KBM-7 (cell line): ENCODE measurements at regions not wholly inside any gene's neighbourhood (a gene's known extent, or its start where the extent isn't known, plus 50 kb on each side); places are given as distances from the start of the nearest gene placed in this dataset.
"Not testable (repeated sequence)": the region's sequence is repeated elsewhere in the genome, so short reads cannot be mapped to it uniquely, and the experiment has no call there.

Source experiments
- DNase-seq: peaks from one replicate; pipeline ENCODE4 v3.0.0-alpha.2; 2015
- in situ Hi-C: fragments of 300-500 bp; cut with MboI; formaldehyde crosslinking; loops from 2 replicates; pipeline ENCODE4 v1.14.3; 2020; ENCODE audit warnings: low sequenced_read_pairs, low pct_unique_long_range_greater_than_20kb, mixed read lengths

- DNase-seq = no peak
- in situ Hi-C loops = no loop called here
Measured at GRCh38 chr1:244154872-244155531, 103.9 kb downstream of the ZBTB18 start.

DNA sequence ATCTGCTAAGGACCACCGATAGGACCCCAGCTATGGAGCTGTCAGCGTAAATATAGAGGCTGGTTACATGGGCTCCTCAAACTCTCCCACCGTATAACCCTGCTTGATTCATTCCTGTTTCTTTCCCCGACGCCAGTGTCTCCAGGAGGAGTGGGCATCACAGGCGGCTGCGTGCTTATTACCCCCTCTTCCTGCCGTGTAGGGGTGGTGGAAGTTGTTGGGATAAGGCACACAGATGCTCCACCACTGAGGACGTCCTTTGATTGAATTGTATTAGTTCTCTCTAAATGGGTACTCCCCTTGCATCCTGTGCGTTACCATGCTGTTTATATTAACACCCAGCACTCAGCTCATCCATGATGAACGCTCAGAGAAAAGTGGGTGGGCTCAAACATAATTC, 104.6 kb downstream of the ZBTB18 start:
- in situ Hi-C loops = no loop called here
- no peak for DNase-seq

DNA sequence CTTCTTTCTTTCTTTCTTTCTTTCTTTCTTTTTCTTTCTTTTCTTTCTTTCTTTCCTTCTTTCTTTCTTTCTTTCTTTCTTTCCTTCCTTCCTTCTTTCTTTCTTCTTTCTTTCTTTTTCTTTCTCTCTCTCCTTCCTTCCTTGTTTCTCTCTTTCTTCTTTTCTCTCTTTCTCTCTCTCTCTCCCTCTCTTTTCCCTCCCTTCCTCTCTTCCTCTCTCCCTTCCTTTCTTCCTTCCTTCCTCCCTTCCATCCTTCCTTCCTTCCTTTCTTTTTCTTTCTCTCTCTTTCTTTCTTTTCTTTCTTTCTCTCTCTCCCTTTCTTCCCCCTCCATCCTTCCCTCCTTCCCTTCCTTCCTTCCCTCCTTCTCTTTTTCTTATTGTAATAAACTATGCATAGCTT, 105.5 kb downstream of the ZBTB18 start:
- DNase-seq, in situ Hi-C loops: not testable (repeated sequence)

- DNase-seq = no peak
Measured at GRCh38 chr1:244157731-244158438, 106.8 kb downstream of the ZBTB18 start.

GRCh38 chr1:244159646-244160045, 108.6 kb downstream of the ZBTB18 start:
- no peak for DNase-seq
- in situ Hi-C loops = no loop called here

More at GRCh38 chr1:244157731-244158438, 106.8 kb downstream of the ZBTB18 start:
- in situ Hi-C loops = no loop called here

GRCh38 chr1:244160455-244161235, 109.6 kb downstream of the ZBTB18 start:
- peak; percentile 19 for DNase-seq
- in situ Hi-C loops = no loop called here

DNA sequence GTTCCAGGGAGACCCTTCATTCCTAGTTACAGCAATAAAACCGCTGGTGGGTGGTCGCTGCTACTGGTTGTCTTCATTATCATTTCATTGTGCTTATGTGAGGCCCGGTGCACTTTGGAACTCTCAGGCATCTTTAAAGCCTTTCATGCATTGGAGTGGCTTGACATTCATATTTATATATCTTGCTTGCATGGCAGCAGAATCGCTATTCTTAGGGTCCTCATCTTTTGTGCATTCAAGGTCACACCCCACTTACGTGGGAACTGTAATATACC, 110.1 kb downstream of the ZBTB18 start:
- no peak for DNase-seq
- in situ Hi-C loops = no loop called here

- in situ Hi-C loops = no loop called here
Measured at GRCh38 chr1:244162786-244163530, 111.9 kb downstream of the ZBTB18 start.

GRCh38 chr1:244163861-244164510, 112.9 kb downstream of the ZBTB18 start:
- in situ Hi-C loops = no loop called here

More at GRCh38 chr1:244162786-244163530, 111.9 kb downstream of the ZBTB18 start:
- DNase-seq = no peak

GRCh38 chr1:244164511-244164890, 113.4 kb downstream of the ZBTB18 start:
- in situ Hi-C loops = no loop called here
- DNase-seq = no peak

More at GRCh38 chr1:244163861-244164510, 112.9 kb downstream of the ZBTB18 start:
- no peak for DNase-seq

GRCh38 chr1:244165021-244165420, 113.9 kb downstream of the ZBTB18 start:
- DNase-seq = no peak
- in situ Hi-C loops = no loop called here

DNA sequence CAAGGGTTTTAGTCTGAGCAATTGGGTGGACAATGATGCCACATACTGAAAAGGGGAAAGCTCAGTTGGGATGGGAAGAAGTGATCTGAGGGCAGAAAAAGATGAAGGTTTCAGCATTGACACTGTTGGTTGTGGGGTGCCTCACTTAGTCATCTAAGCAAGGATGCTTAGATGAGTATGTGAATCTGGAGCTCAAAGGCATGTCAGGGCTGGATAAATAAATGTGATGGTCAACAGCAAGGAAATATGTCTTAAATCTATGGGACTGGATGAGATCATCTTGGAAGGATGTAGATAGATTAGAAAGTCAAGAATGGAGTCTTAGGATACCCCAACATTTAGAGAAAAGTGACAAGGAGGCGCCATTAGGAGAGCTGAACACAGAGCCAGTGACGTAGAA, 114.6 kb downstream of the ZBTB18 start:
- no peak for DNase-seq
- in situ Hi-C loops = no loop called here

DNA sequence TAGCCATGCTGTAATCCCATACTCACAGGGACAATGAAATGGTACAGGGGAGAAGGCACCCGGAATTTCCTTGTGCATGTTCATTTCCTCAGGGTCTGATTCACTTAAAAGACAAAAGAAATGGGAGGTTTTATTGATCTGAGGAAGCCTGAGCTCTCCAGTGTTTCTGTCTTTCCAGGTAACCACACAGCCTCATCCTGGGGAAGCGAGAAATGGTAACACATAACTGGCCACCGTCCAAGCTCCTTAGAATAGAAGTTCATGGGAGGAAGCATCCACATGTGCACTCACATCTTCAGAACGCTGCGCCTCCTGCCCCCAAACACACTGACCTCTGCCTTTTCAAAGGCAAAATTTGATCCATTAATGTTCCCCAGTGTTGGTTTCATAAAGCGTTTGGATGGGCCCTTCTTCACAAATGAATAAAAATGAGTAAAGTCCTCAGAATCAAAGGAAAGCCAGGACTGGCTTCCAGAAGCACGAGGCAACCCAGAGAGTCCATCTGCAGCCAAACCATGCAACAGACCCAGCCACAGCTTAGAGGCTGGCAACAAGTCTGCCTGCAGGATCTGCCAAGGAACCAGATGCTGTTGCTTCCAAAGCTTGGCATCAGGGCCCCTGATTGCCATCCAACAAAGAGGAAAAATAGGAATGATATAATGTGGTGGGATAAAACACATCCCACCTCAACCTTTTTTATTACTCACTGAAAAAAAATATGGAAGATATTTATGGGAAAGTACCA, 120.3 kb downstream of the ZBTB18 start:
- DNase-seq = no peak
- in situ Hi-C loops = no loop called here

GRCh38 chr1:244173240-244173639, 122.2 kb downstream of the ZBTB18 start:
- in situ Hi-C loops = no loop called here

DNA sequence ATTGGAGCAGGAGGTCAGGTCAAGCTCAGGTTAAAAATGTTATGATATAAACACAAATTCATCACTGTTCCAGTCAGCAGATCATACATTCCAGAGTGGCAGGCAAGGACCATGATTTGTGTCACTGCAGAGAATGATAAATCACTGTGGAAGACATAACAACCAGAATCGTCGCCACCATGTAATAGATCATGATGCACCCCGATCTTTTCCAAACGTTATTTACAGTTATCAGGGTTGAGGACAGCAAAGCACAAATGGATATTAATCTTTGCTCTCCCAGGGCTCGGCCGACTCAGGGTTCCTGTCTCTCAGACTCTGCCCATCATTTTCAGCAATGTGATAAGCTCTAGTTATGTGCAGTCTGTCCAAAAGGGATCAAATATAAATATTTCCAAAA, 122.7 kb downstream of the ZBTB18 start:
- in situ Hi-C loops = no loop called here
- no peak for DNase-seq

More at GRCh38 chr1:244173240-244173639, 122.2 kb downstream of the ZBTB18 start:
- no peak for DNase-seq

- no peak for DNase-seq
- in situ Hi-C loops = no loop called here
Measured at GRCh38 chr1:244174922-244175521, 123.9 kb downstream of the ZBTB18 start.

DNA sequence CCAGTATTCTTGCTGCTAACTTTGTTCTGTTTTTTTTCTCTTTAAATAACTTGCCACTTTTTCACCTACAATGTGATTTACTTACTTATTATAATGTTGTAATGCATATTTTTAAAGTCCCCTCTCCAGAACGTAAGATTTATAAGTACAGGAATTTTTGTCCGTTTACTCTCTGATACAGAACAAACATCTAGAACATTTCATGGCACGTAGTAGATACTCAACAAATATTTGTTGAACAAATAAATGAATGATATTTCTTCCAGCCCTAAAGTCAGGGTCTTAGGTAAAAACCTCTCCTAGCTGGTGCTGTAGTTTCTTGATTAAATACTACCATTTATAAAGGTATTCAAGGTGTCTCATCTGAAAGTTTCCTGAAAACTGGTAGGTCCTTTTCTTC, 125.1 kb downstream of the ZBTB18 start:
- DNase-seq = no peak
- in situ Hi-C loops = no loop called here

DNA sequence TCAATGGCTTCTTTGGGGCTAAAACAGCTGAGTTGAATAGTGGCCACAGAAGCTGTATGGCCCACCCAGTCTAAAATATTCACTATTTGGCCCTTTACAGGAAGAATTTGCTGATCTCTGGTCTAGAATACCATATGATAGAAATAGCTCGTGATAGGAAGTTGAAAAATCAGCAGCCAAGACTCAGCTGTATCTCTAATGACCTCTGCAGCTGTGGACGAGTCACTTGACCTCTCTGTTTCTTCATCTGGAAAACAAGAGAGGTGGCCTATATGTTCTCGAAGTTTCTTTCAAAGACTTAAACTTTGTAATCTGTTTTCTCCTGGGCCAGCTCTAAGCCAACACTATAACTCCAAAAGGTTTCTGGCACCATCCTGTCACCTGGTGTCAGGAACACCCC, 129.2 kb downstream of the ZBTB18 start:
- no peak for DNase-seq
- in situ Hi-C loops = no loop called here
